ENCODE measurements at regions not wholly inside any gene's neighbourhood (a gene's known extent, or its start where the extent isn't known, plus 50 kb on each side); places are given as distances from the start of the nearest gene placed in this dataset.

DNA sequence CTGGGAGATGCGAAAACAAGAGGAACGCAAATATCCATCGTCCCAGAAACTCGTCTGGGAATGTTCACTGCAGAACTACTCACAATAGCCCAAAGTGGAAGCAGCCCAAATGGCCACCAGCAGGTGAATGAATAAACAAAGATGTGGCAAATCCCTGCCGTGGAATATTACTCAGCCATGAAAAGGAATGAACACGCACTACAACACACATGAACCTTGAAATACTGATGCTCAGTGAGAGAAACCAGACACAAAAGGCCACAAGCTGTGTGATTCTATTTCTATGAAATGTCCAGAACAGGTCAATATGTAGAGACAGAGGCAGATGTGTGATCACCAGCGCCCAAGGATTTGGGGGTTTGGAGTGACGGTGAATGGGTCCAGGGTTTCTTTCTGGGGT lies 169.8 kb downstream of the IRF8 start:
- H3K27me3 ChIP-seq (ENCODE audit: insufficient read depth, low read length), result peaks cover 2% of the 10 kb centered on the region
- Mint-ChIP-seq H3K36me3 (ENCODE audit: low read depth, unreplicated experiment) (no peaks in the 10 kb centered on the region), H3K27me3 (ENCODE audit: low read depth, unreplicated experiment) (peaks cover 67% of the 10 kb centered on the region), H3K4me1 (ENCODE audit: low read depth, unreplicated experiment) (no peaks in the 10 kb centered on the region), H3K4me3 (ENCODE audit: unreplicated experiment) (no peak overlapping the region), H3K27ac (ENCODE audit: unreplicated experiment) (no peak overlapping the region), H3K9me3 (ENCODE audit: unreplicated experiment) (no peaks in the 10 kb centered on the region)
- TF ChIP-seq EZH2 (IDR thresholded peaks at IDR 0.05; ENCODE audit: insufficient read depth, low read length), result no peak
- TF ChIP-seq, protein P1, sequence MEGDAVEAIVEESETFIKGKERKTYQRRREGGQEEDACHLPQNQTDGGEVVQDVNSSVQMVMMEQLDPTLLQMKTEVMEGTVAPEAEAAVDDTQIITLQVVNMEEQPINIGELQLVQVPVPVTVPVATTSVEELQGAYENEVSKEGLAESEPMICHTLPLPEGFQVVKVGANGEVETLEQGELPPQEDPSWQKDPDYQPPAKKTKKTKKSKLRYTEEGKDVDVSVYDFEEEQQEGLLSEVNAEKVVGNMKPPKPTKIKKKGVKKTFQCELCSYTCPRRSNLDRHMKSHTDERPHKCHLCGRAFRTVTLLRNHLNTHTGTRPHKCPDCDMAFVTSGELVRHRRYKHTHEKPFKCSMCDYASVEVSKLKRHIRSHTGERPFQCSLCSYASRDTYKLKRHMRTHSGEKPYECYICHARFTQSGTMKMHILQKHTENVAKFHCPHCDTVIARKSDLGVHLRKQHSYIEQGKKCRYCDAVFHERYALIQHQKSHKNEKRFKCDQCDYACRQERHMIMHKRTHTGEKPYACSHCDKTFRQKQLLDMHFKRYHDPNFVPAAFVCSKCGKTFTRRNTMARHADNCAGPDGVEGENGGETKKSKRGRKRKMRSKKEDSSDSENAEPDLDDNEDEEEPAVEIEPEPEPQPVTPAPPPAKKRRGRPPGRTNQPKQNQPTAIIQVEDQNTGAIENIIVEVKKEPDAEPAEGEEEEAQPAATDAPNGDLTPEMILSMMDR (IDR thresholded peaks at IDR 0.05; ENCODE audit: insufficient read depth, low read depth, low read length), result no peak
- no peak overlapping the region for H2AFZ ChIP-seq (ENCODE audit: low read depth, low read length)
- no peak overlapping the region for H3K9ac ChIP-seq (ENCODE audit: low read length)
- FAIRE-seq (no peak), DNase-seq (ENCODE audit: low read depth) (no peak)
- no peaks in the 10 kb centered on the region for H3K79me2 ChIP-seq (ENCODE audit: insufficient read depth, low read length)
- no peak overlapping the region for H3K27ac ChIP-seq (ENCODE audit: low read depth, low read length)
- H3K4me3 ChIP-seq (ENCODE audit: insufficient read depth, low read depth, low read length), result no peak overlapping the region
- H3K9me3 ChIP-seq (ENCODE audit: insufficient read depth, low read depth, low read length), result no peaks in the 10 kb centered on the region
- no peaks in the 10 kb centered on the region for H3K4me1 ChIP-seq (ENCODE audit: insufficient read depth, low read length)
- no peaks in the 10 kb centered on the region for H3K36me3 ChIP-seq (ENCODE audit: insufficient read depth, low read length)
- H3K4me2 ChIP-seq (ENCODE audit: low read length), result no peak overlapping the region
- H4K20me1 ChIP-seq (ENCODE audit: insufficient read depth, low read length), result no peaks in the 10 kb centered on the region

DNA sequence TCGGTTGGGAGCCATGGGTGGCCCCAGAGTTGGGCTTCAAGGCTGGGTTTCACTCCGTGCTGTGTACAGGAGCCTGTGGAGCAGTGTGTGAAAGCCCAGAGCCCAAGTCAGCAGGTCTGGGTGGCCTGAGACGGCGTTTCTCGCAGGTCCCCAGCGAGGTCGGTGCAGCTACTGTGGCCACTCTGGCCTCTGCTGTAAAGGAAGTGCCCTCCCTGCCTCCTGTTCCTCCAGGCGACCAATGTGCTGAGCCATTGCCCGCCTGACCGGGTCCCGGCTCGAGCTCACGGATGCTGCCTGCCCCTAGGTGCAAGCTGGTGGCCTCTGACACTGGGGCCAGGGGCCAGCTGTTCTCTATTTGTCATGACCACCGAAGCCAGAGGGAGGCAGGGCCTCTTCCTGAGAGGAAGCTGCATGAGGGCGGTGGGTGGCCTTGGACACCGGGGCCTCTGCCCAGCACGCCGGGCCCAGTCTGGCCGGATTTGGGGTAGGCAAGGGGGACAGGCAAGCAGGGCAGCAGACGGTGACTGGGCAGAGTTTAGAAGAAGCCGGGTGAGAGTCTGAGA lies 170.9 kb downstream of the IRF8 start:
- no peaks in the 10 kb centered on the region for H3K36me3 Mint-ChIP-seq (ENCODE audit: low read depth, unreplicated experiment)
- peaks cover 2% of the 10 kb centered on the region for H3K4me1 Mint-ChIP-seq (ENCODE audit: low read depth, unreplicated experiment)
- Histone ChIP-seq H3K36me3 (ENCODE audit: insufficient read depth, low read length) (no peaks in the 10 kb centered on the region), H3K27me3 (ENCODE audit: insufficient read depth, low read length) (peaks cover 2% of the 10 kb centered on the region), H2AFZ (ENCODE audit: low read depth, low read length) (no peak overlapping the region), H3K9me3 (ENCODE audit: insufficient read depth, low read depth, low read length) (no peaks in the 10 kb centered on the region), H3K4me3 (ENCODE audit: insufficient read depth, low read depth, low read length) (no peak overlapping the region), H3K27ac (ENCODE audit: low read depth, low read length) (no peak overlapping the region), H3K4me1 (ENCODE audit: insufficient read depth, low read length) (peaks cover 1% of the 10 kb centered on the region), H3K9ac (ENCODE audit: low read length) (no peak overlapping the region), H4K20me1 (ENCODE audit: insufficient read depth, low read length) (no peaks in the 10 kb centered on the region), H3K4me2 (ENCODE audit: low read length) (no peak overlapping the region), H3K79me2 (ENCODE audit: insufficient read depth, low read length) (no peaks in the 10 kb centered on the region)
- peaks cover 56% of the 10 kb centered on the region for H3K27me3 Mint-ChIP-seq (ENCODE audit: low read depth, unreplicated experiment)
- no peak overlapping the region for H3K27ac Mint-ChIP-seq (ENCODE audit: unreplicated experiment)
- H3K4me3 Mint-ChIP-seq (ENCODE audit: unreplicated experiment), result no peak overlapping the region
- FAIRE-seq (no peak), DNase-seq (ENCODE audit: low read depth) (no peak)
- no peak for TF ChIP-seq EZH2 (IDR thresholded peaks at IDR 0.05; ENCODE audit: insufficient read depth, low read length)
- no peaks in the 10 kb centered on the region for H3K9me3 Mint-ChIP-seq (ENCODE audit: unreplicated experiment)

DNA sequence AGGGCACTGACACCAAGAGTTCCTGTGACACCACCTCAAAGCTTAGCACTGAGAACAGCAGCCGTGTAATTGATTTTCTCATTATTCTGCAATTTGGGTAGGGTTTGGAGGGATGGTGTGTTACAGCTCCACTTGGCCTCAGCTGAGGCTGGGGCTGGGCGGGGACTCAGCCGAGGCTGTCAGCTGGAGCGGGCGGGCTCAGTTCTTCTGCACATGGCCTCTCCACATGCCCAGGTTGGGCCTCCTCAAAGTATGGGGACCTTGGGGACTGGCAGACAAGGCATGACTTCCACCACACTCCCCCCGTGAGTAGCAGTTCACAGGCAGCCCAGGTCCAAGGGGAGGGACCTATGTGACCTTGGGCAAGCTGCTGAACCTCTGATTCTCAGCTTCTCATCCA lies 171.5 kb downstream of the IRF8 start:
- no peaks in the 10 kb centered on the region for H3K36me3 Mint-ChIP-seq (ENCODE audit: low read depth, unreplicated experiment)
- H3K36me3 ChIP-seq (ENCODE audit: insufficient read depth, low read length), result no peaks in the 10 kb centered on the region
- H3K4me3 Mint-ChIP-seq (ENCODE audit: unreplicated experiment), result no peak overlapping the region
- H3K9me3 Mint-ChIP-seq (ENCODE audit: unreplicated experiment), result no peaks in the 10 kb centered on the region
- no peak overlapping the region for H3K4me2 ChIP-seq (ENCODE audit: low read length)
- H3K27me3 Mint-ChIP-seq (ENCODE audit: low read depth, unreplicated experiment), result peaks cover 60% of the 10 kb centered on the region
- no peak overlapping the region for H3K27ac ChIP-seq (ENCODE audit: low read depth, low read length)
- H2AFZ ChIP-seq (ENCODE audit: low read depth, low read length), result no peak overlapping the region
- DNase-seq (ENCODE audit: low read depth) (no peak), FAIRE-seq (no peak)
- TF ChIP-seq, protein P1 (IDR thresholded peaks at IDR 0.05; ENCODE audit: insufficient read depth, low read depth, low read length), result no peak
- H3K4me1 ChIP-seq (ENCODE audit: insufficient read depth, low read length), result peaks cover 6% of the 10 kb centered on the region
- H3K9ac ChIP-seq (ENCODE audit: low read length), result no peak overlapping the region
- H3K4me3 ChIP-seq (ENCODE audit: insufficient read depth, low read depth, low read length), result no peak overlapping the region
- peaks cover 2% of the 10 kb centered on the region for H3K4me1 Mint-ChIP-seq (ENCODE audit: low read depth, unreplicated experiment)
- no peaks in the 10 kb centered on the region for H3K9me3 ChIP-seq (ENCODE audit: insufficient read depth, low read depth, low read length)
- no peaks in the 10 kb centered on the region for H3K79me2 ChIP-seq (ENCODE audit: insufficient read depth, low read length)
- H4K20me1 ChIP-seq (ENCODE audit: insufficient read depth, low read length), result no peaks in the 10 kb centered on the region
- no peak overlapping the region for H3K27ac Mint-ChIP-seq (ENCODE audit: unreplicated experiment)
- H3K27me3 ChIP-seq (ENCODE audit: insufficient read depth, low read length), result peaks cover 2% of the 10 kb centered on the region

All from astrocyte (in vitro differentiated cells and primary cell).